ENCODE measurements at regions not wholly inside any gene's neighbourhood (a gene's known extent, or its start where the extent isn't known, plus 50 kb on each side); places are given as distances from the start of the nearest gene placed in this dataset.
"Not testable (repeated sequence)": the region's sequence is repeated elsewhere in the genome, so short reads cannot be mapped to it uniquely, and the experiment has no call there.

GRCh38 chr6:14470671-14471070 is 353.1 kb downstream of the CD83 start:
- intact Hi-C loops (cut with micrococcal nuclease), result no loop called here

- intact Hi-C loops (cut with micrococcal nuclease), result no loop called here
Observed at GRCh38 chr6:14472255-14472985, 354.8 kb downstream of the CD83 start.

- intact Hi-C loops (cut with micrococcal nuclease), result no loop called here
Observed at GRCh38 chr6:14472986-14473337, 355.4 kb downstream of the CD83 start.

- intact Hi-C loops (cut with micrococcal nuclease), result no loop called here
Observed at GRCh38 chr6:14474816-14475215, 357.2 kb downstream of the CD83 start.

GRCh38 chr6:14475306-14475705 is 357.7 kb downstream of the CD83 start:
- intact Hi-C loops (cut with micrococcal nuclease), result no loop called here

- intact Hi-C loops (cut with micrococcal nuclease), result no loop called here
Observed at GRCh38 chr6:14476793-14477531, 359.4 kb downstream of the CD83 start.

- intact Hi-C loops (cut with micrococcal nuclease), result no loop called here
Observed at GRCh38 chr6:14477559-14477958, 360.0 kb downstream of the CD83 start.

GRCh38 chr6:14478381-14479225 is 361.0 kb downstream of the CD83 start:
- intact Hi-C loops (cut with micrococcal nuclease), result no loop called here

GRCh38 chr6:14481946-14482345 is 364.4 kb downstream of the CD83 start:
- intact Hi-C loops (cut with micrococcal nuclease), result not testable (repeated sequence)

GRCh38 chr6:14487625-14488024 is 370.1 kb downstream of the CD83 start:
- intact Hi-C loops (cut with micrococcal nuclease), result no loop called here

- intact Hi-C loops (cut with micrococcal nuclease), result no loop called here
Observed at GRCh38 chr6:14488180-14488579, 370.6 kb downstream of the CD83 start.

GRCh38 chr6:14489445-14489844 is 371.9 kb downstream of the CD83 start:
- intact Hi-C loops (cut with micrococcal nuclease), result no loop called here

- intact Hi-C loops (cut with micrococcal nuclease), result no loop called here
Observed at GRCh38 chr6:14498748-14499147, 381.2 kb downstream of the CD83 start.

- intact Hi-C loops (cut with micrococcal nuclease), result no loop called here
Observed at GRCh38 chr6:14499309-14499708, 381.7 kb downstream of the CD83 start.

- intact Hi-C loops (cut with micrococcal nuclease), result no loop called here
Observed at GRCh38 chr6:14499841-14500240, 382.3 kb downstream of the CD83 start.

GRCh38 chr6:14500809-14501208 is 383.2 kb downstream of the CD83 start:
- intact Hi-C loops (cut with micrococcal nuclease), result no loop called here

GRCh38 chr6:14501240-14501639 is 383.7 kb downstream of the CD83 start:
- intact Hi-C loops (cut with micrococcal nuclease), result no loop called here

- intact Hi-C loops (cut with micrococcal nuclease), result no loop called here
Observed at GRCh38 chr6:14501914-14502313, 384.3 kb downstream of the CD83 start.

GRCh38 chr6:14502551-14502950 is 385.0 kb downstream of the CD83 start:
- intact Hi-C loops (cut with micrococcal nuclease), result no loop called here

- intact Hi-C loops (cut with micrococcal nuclease), result no loop called here
Observed at GRCh38 chr6:14505401-14505800, 387.8 kb downstream of the CD83 start.

- intact Hi-C loops (cut with micrococcal nuclease), result no loop called here
Observed at GRCh38 chr6:14506656-14507246, 389.2 kb downstream of the CD83 start.

- intact Hi-C loops (cut with micrococcal nuclease), result no loop called here
Observed at GRCh38 chr6:14509120-14509519, 391.5 kb downstream of the CD83 start.

Data from T-helper 1 cell treated with Interleukin-12 subunit alpha and Interleukin-12 subunit beta and Interleukin-4 antibody, amounts not matched to agents 30 ng/mL and 1 ng/mL, for 36 hours (primary cell).